ENCODE measurements at regions not wholly inside any gene's neighbourhood (a gene's known extent, or its start where the extent isn't known, plus 50 kb on each side); places are given as distances from the start of the nearest gene placed in this dataset.
"Not testable (repeated sequence)": the region's sequence is repeated elsewhere in the genome, so short reads cannot be mapped to it uniquely, and the experiment has no call there.

DNA sequence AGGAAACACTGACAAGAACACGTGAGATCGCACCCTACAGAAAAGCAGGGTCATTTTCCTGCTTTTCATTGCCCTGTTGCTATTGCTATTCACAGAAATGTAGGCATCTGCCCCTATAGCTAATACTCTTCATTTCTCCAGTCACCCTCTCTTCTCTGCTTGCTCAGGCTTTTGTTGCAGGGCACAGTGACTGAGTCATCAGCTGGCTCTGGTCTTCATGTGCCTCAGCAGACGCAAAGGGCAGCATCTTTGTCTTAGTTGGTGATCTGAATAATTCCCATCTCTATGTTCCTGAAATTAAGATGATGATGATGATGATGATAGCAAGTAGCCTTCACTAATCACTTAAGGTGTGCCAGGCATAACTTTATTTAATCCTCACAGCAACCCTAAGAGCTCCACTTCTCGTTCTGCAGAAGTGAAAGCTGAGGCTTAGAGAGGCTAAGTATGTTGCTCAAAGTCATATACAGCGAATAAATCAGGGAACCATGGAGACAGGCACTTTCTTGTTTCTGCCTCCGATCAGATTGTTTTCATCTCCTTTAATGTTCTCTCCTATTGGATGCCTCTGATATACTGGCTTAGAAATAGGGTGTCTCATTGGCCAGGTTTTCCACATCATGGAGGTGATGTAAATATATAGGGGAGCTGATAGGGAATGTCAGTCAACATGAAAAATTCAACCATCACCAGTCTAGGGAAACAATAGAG, 133.0 kb upstream of the STK32A start:
- no peak for DNase-seq
- Histone ChIP-seq H3K27ac (no peak overlapping the region), H3K27me3 (ENCODE audit: insufficient read depth, low read depth, severe bottlenecking) (no peaks in the 10 kb centered on the region), H3K4me3 (ENCODE audit: low read depth, low read length) (no peak overlapping the region), H3K36me3 (no peaks in the 10 kb centered on the region), H3K9me3 (ENCODE audit: severe bottlenecking) (no peaks in the 10 kb centered on the region)
- no peak for TF ChIP-seq CTCF (IDR thresholded peaks at IDR 0.05; ENCODE audit: low read depth, low read length)

DNA sequence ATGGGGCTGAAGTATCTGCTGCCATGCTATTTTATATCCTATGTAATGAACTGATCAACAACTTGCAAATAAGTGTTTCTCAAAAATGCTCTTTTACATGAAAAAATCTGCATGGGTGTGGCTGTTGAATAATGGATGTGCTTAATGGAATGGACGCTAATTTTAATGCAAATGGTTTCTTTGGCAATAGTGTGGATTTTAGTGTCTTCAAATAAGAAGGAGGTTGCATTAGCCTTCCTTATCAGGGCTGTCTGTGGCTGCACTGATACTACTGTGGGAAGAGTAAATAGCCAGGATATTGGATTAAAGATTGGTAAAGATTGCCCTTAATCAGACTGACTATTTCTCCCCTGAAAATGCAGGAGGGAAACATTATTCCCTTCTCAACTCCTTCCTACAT, 121.9 kb upstream of the STK32A start:
- no peak for TF ChIP-seq CTCF (IDR thresholded peaks at IDR 0.05; ENCODE audit: low read depth, low read length)
- H3K4me3 ChIP-seq (ENCODE audit: low read depth, low read length) = no peak overlapping the region
- no peaks in the 10 kb centered on the region for H3K9me3 ChIP-seq (ENCODE audit: severe bottlenecking)
- no peaks in the 10 kb centered on the region for H3K27me3 ChIP-seq (ENCODE audit: insufficient read depth, low read depth, severe bottlenecking)
- no peak for DNase-seq
- H3K36me3 ChIP-seq = no peaks in the 10 kb centered on the region
- no peak overlapping the region for H3K27ac ChIP-seq

DNA sequence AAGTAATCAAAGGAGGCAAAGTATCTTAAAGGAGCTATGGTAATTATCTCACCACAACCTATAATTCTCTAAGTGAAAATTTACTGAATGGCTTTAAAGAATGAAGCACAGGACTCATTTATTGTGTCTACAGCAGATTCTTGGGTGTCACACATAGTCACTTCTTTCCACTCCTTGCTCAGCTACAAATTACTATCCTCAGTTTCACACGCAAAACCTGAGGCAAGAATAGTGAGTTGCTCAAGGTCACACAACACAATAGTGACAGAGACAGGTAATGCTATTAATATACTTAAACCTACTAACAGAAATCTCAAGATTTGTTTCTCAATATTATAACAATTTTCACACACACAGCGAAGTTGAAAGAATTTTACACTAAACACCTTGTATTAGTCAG, 120.9 kb upstream of the STK32A start:
- Histone ChIP-seq H3K9me3 (ENCODE audit: severe bottlenecking) (no peaks in the 10 kb centered on the region), H3K36me3 (no peaks in the 10 kb centered on the region), H3K27me3 (ENCODE audit: insufficient read depth, low read depth, severe bottlenecking) (no peaks in the 10 kb centered on the region), H3K27ac (no peak overlapping the region), H3K4me3 (ENCODE audit: low read depth, low read length) (no peak overlapping the region)
- TF ChIP-seq CTCF (IDR thresholded peaks at IDR 0.05; ENCODE audit: low read depth, low read length) = no peak
- no peak for DNase-seq

- not testable (repeated sequence) for DNase-seq
Measured at GRCh38 chr5:147139759-147140158, 95.1 kb upstream of the STK32A start.

DNA sequence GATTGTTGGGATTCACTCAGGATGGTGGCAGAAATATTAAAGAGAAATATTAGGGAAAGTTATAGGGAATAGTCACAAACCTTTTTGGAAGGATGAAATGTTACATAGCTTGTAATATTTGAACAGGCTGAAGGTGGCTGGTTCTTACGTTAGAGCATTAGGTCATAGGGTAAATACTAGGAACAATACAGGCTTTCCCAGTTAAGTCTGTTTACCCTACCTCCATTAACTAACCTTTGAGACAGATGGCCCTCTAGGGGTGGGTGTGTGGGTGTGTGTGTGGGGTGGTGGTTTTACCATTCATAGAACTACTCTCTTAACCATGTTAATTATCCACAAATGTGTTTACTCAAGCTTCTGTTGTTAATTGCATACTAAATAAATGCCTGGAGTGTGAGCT, 94.3 kb upstream of the STK32A start:
- TF ChIP-seq CTCF (IDR thresholded peaks at IDR 0.05; ENCODE audit: low read depth, low read length) = no peak
- H3K27ac ChIP-seq = no peak overlapping the region
- H3K27me3 ChIP-seq (ENCODE audit: insufficient read depth, low read depth, severe bottlenecking) = no peaks in the 10 kb centered on the region
- peaks cover 7% of the 10 kb centered on the region for H3K9me3 ChIP-seq (ENCODE audit: severe bottlenecking)
- H3K4me3 ChIP-seq (ENCODE audit: low read depth, low read length) = no peak overlapping the region
- no peak for DNase-seq
- no peaks in the 10 kb centered on the region for H3K36me3 ChIP-seq

More at GRCh38 chr5:147139759-147140158, 95.1 kb upstream of the STK32A start:
- H3K27ac ChIP-seq; H3K9me3 ChIP-seq (ENCODE audit: severe bottlenecking); H3K36me3 ChIP-seq; H3K27me3 ChIP-seq (ENCODE audit: insufficient read depth, low read depth, severe bottlenecking); H3K4me3 ChIP-seq (ENCODE audit: low read depth, low read length): not testable (repeated sequence)

GRCh38 chr5:147141580-147141979, 93.2 kb upstream of the STK32A start:
- DNase-seq; H3K4me3 ChIP-seq (ENCODE audit: low read depth, low read length); H3K27me3 ChIP-seq (ENCODE audit: insufficient read depth, low read depth, severe bottlenecking); H3K9me3 ChIP-seq (ENCODE audit: severe bottlenecking); H3K27ac ChIP-seq; H3K36me3 ChIP-seq: not testable (repeated sequence)

DNA sequence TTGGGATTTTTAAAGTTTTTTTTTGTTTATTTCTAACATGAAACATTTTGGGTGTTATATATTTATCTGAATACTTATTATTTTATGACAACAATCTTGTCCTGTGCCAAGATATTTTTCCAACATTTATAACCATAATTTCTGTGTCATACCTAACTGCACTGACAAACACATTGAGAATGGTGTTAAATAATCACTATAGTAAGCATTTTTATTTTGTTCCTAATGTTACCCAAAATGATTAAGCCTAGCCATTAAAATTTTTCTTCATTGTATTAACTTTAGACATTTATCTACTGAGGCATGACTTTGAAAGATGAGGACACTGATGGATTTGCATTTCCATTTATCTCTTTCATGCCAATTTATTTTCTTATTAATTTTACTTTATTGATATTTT, 91.6 kb upstream of the STK32A start:
- Histone ChIP-seq H3K27me3 (ENCODE audit: insufficient read depth, low read depth, severe bottlenecking) (no peaks in the 10 kb centered on the region), H3K9me3 (ENCODE audit: severe bottlenecking) (peaks cover 2% of the 10 kb centered on the region), H3K27ac (no peak overlapping the region), H3K4me3 (ENCODE audit: low read depth, low read length) (no peak overlapping the region), H3K36me3 (no peaks in the 10 kb centered on the region)
- TF ChIP-seq CTCF (IDR thresholded peaks at IDR 0.05; ENCODE audit: low read depth, low read length) = no peak
- DNase-seq = no peak
